UCSD-AML1 (cell line): ENCODE measurements at regions not wholly inside any gene's neighbourhood (a gene's known extent, or its start where the extent isn't known, plus 50 kb on each side); places are given as distances from the start of the nearest gene placed in this dataset.

ENCODE experiments used
- DNase-seq: peaks from one replicate; lab custom pipeline; 2025; ENCODE audit not compliant: unreplicated experiment; lab: John Stamatoyannopoulos, UW

GRCh38 chr9:97747201-97747965 lies 50.2 kb upstream of the XPA start:
- no peak for DNase-seq

GRCh38 chr9:97748525-97748924 lies 51.4 kb upstream of the XPA start:
- DNase-seq, result no peak

- no peak for DNase-seq
These were observed 52.8 kb upstream of the XPA start for GRCh38 chr9:97749928-97750327.

- no peak for DNase-seq
These were observed 54.4 kb upstream of the XPA start for GRCh38 chr9:97751531-97751930.

- DNase-seq, result no peak
These were observed 55.1 kb upstream of the XPA start for GRCh38 chr9:97752274-97752673.

GRCh38 chr9:97753364-97753763 lies 56.2 kb upstream of the XPA start:
- DNase-seq, result no peak

- DNase-seq, result no peak
These were observed 56.8 kb upstream of the XPA start for GRCh38 chr9:97753975-97754374.

- no peak for DNase-seq
These were observed 58.6 kb upstream of the XPA start for GRCh38 chr9:97755618-97756267.

- no peak for DNase-seq
These were observed 59.9 kb upstream of the XPA start for GRCh38 chr9:97756991-97757390.

GRCh38 chr9:97758334-97758916 lies 61.3 kb upstream of the XPA start:
- no peak for DNase-seq

- no peak for DNase-seq
These were observed 62.6 kb upstream of the XPA start for GRCh38 chr9:97759581-97760288.

- DNase-seq, result no peak
These were observed 64.0 kb upstream of the XPA start for GRCh38 chr9:97761056-97761598.

- DNase-seq, result no peak
These were observed 64.7 kb upstream of the XPA start for GRCh38 chr9:97761879-97762278.

- DNase-seq, result no peak
These were observed 66.7 kb upstream of the XPA start for GRCh38 chr9:97763874-97764273.

- no peak for DNase-seq
These were observed 69.0 kb upstream of the XPA start for GRCh38 chr9:97766092-97766491.

GRCh38 chr9:97766610-97767009 lies 69.5 kb upstream of the XPA start:
- DNase-seq, result no peak

- DNase-seq, result no peak
These were observed 70.8 kb upstream of the XPA start for GRCh38 chr9:97767891-97768290.

- DNase-seq, result no peak
These were observed 71.6 kb upstream of the XPA start for GRCh38 chr9:97768746-97769145.

GRCh38 chr9:97769208-97769607 lies 72.1 kb upstream of the XPA start:
- no peak for DNase-seq

GRCh38 chr9:97770808-97771372 lies 73.8 kb upstream of the XPA start:
- no peak for DNase-seq

GRCh38 chr9:97771641-97772040 lies 74.5 kb upstream of the XPA start:
- no peak for DNase-seq
